ENCODE measurements at regions not wholly inside any gene's neighbourhood (a gene's known extent, or its start where the extent isn't known, plus 50 kb on each side); places are given as distances from the start of the nearest gene placed in this dataset.

GRCh38 chr16:85270374-85270773 is 158.1 kb upstream of the CIBAR2 start:
- 84 to 88% methylated on average over 13 of the region's 13 CpGs for WGBS, 2 donors
- H3K4me3 ChIP-seq (replicated peaks in 1 of 3) = no peak overlapping the region
- intact Hi-C loops (cut with DNase I) = loop anchor here (2.0 kb wide), 1 partner anchor 448 kb away; no protein-coding TSS in a partner anchor
- H3K36me3 ChIP-seq = no peaks in the 10 kb centered on the region
- no peaks in the 10 kb centered on the region for H3K9me3 ChIP-seq
- DNase-seq = no peak
- no peak for TF ChIP-seq POLR2A (IDR thresholded peaks at IDR 0.05)
- no peak overlapping the region for H3K27ac ChIP-seq
- no peaks in the 10 kb centered on the region for H3K27me3 ChIP-seq
- H3K4me1 ChIP-seq = no peaks in the 10 kb centered on the region

- Histone ChIP-seq H3K36me3 (no peaks in the 10 kb centered on the region), H3K27ac (no peak overlapping the region), H3K27me3 (no peaks in the 10 kb centered on the region), H3K9me3 (no peaks in the 10 kb centered on the region), H3K4me3 (replicated peaks in 1 of 3) (no peak overlapping the region), H3K4me1 (no peaks in the 10 kb centered on the region)
- TF ChIP-seq, protein P1, sequence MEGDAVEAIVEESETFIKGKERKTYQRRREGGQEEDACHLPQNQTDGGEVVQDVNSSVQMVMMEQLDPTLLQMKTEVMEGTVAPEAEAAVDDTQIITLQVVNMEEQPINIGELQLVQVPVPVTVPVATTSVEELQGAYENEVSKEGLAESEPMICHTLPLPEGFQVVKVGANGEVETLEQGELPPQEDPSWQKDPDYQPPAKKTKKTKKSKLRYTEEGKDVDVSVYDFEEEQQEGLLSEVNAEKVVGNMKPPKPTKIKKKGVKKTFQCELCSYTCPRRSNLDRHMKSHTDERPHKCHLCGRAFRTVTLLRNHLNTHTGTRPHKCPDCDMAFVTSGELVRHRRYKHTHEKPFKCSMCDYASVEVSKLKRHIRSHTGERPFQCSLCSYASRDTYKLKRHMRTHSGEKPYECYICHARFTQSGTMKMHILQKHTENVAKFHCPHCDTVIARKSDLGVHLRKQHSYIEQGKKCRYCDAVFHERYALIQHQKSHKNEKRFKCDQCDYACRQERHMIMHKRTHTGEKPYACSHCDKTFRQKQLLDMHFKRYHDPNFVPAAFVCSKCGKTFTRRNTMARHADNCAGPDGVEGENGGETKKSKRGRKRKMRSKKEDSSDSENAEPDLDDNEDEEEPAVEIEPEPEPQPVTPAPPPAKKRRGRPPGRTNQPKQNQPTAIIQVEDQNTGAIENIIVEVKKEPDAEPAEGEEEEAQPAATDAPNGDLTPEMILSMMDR (IDR thresholded peaks at IDR 0.05) = no peak
- no peak for TF ChIP-seq POLR2A (IDR thresholded peaks at IDR 0.05)
- intact Hi-C loops (cut with DNase I) = loop anchor here (2.0 kb wide), 1 partner anchor 448 kb away; no protein-coding TSS in a partner anchor
- WGBS, 2 donors = 94 to 100% methylated on average over 5 to 7 of the region's 7 CpGs
- no peak for DNase-seq
Measured at GRCh38 chr16:85271198-85271597, 158.9 kb upstream of the CIBAR2 start.

DNA sequence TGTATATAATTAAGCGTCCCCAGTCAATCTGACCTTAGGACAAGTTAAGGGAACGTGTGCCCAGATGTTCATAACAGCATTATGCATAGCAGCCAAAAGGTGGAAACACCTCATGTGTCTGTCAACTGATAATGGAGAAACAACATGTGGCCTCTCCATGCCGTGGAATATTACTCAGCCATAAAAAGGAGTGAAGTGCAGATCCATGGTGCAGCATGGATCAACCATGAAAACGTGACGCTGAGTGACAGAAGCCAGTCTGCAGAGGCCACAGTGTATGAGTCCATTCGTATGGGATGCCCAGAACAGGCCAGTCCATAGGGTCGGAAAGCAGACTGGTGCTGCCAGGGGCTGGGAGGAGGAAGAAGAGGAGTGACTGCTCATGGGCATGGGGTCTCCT is 161.0 kb upstream of the CIBAR2 start:
- Histone ChIP-seq H3K4me3 (replicated peaks in 1 of 3) (no peak overlapping the region), H3K27ac (no peak overlapping the region), H3K9me3 (no peaks in the 10 kb centered on the region), H3K4me1 (no peaks in the 10 kb centered on the region), H3K27me3 (no peaks in the 10 kb centered on the region), H3K36me3 (no peaks in the 10 kb centered on the region)
- TF ChIP-seq, protein P1 (IDR thresholded peaks at IDR 0.05) = no peak
- no peak for TF ChIP-seq POLR2A (IDR thresholded peaks at IDR 0.05)
- no peak for DNase-seq
- intact Hi-C loops (cut with DNase I) = no loop called here
- WGBS, 2 donors = 95 to 97% methylated on average over 7 of the region's 7 CpGs

DNA sequence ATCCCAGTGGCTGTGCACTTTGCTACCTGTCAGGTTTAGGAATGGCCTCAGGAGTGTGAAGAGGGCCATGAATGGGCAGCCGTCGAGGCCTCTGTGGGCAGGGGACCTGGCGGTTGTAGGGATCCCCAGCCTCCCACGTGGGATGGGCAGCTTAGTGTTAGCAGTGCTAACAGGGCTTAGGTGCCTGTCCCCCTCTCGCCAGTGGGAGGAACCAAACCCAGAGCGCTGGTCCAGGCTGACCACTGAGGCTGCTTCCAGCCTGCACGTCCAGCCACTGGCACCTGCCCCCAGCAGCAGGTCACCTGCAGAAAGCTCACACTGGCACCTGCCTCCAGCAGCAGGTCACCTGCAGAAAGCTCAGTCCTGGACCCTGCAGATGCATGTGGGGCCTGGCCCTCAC is 162.2 kb upstream of the CIBAR2 start:
- TF ChIP-seq, protein P1 (IDR thresholded peaks at IDR 0.05) = no peak
- no peak for TF ChIP-seq POLR2A (IDR thresholded peaks at IDR 0.05)
- H3K9me3 ChIP-seq = no peaks in the 10 kb centered on the region
- H3K36me3 ChIP-seq = no peaks in the 10 kb centered on the region
- H3K27me3 ChIP-seq = no peaks in the 10 kb centered on the region
- intact Hi-C loops (cut with DNase I) = no loop called here
- no peak overlapping the region for H3K4me3 ChIP-seq (replicated peaks in 1 of 3)
- peaks cover 4 to 6% of the 10 kb centered on the region in 2 donors for H3K4me1 ChIP-seq
- no peak overlapping the region for H3K27ac ChIP-seq
- no peak for DNase-seq
- 87 to 88% methylated on average over 5 to 6 of the region's 7 CpGs for WGBS, 2 donors

DNA sequence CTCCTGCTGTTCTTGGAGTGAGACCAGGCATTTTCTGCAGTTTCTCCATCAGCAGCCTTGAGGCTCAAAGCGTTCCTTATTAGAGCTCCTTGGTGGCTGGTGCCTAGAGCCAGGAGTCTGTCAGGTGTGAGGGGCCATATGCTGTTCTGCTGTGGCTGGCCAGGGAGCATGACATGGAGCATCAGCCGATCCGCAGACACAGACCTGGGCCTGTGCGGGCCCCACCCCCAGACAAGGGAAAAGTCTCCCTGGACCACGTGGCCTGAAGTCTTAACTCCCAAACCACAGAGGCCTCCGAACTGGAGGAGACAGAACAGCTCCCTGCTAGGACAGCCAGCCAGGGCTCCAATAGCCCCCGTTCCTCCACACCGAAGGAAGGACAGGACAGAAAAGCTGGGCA is 162.7 kb upstream of the CIBAR2 start:
- no peak for TF ChIP-seq POLR2A (IDR thresholded peaks at IDR 0.05)
- TF ChIP-seq, protein P1 (IDR thresholded peaks at IDR 0.05) = no peak
- Histone ChIP-seq H3K9me3 (no peaks in the 10 kb centered on the region), H3K4me3 (replicated peaks in 1 of 3) (no peak overlapping the region), H3K27ac (no peak overlapping the region), H3K4me1 (peaks cover 9 to 10% of the 10 kb centered on the region in 2 donors), H3K27me3 (no peaks in the 10 kb centered on the region), H3K36me3 (no peaks in the 10 kb centered on the region)
- 88 to 95% methylated on average over 4 to 6 of the region's 8 CpGs for WGBS, 2 donors
- DNase-seq = no peak
- intact Hi-C loops (cut with DNase I) = no loop called here

All from thyroid gland (tissue), 4 donors.